ENCODE measurements at regions not wholly inside any gene's neighbourhood (a gene's known extent, or its start where the extent isn't known, plus 50 kb on each side); places are given as distances from the start of the nearest gene placed in this dataset.
"Not testable (repeated sequence)": the region's sequence is repeated elsewhere in the genome, so short reads cannot be mapped to it uniquely, and the experiment has no call there.

DNA sequence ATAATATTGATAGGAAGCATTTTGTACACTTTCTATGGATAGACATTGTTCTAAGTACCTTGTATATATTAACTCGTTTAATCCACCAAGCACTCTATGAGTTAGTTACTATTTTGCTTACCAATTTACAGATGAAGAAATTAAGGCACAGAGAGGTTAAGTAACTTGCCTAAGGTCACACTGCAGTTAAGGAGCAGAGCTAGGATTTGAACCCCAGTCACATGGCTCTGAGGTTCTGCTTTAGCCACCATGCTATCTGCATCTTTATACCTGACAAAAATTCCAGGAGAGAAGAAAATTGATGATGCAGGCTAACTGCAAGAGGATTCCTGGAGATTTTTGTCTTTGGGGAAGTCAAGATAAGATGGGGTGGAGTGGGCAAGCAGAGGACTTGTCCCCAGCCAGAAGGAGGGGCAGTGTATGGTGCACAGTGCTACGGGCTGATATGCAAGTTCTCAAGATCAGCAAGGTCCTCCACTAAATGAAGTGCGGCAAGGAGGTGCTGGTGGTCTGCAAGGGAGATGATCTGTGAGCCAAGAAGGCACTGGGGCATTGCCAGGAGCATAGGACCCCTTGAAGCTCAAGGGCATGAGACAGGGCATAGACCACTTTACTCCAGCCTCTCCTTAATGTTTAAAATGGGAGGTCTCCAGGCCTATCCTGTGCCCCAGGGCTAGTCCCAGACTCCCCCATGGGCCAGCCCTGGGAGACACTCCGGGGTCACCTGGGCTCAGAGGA, 430.6 kb downstream of the RPS24 start:
- no peak for DNase-seq

DNA sequence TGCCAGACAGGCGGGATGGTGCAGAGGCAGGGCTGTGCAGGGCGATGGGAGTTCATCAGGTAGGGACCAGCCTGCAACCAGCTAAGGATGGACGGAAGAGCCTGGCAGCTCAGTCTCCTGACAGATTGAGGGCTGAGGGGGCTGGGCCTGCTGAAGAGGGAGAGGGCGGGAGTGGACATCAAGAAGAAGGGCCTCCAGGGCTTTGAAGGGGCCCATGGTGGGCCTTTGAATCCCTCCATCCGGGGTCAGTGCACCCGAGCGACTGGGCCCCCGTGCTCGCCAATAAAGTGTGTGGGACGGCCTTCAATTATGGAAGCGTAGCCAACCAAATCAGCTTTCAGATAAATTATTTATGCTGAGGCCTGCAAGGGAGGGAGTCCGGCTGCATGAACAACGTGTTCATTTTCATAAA, 431.2 kb downstream of the RPS24 start:
- DNase-seq = no peak

- no peak for DNase-seq
Measured at GRCh38 chr10:78465431-78465830, 431.8 kb downstream of the RPS24 start.

- DNase-seq = no peak
Measured at GRCh38 chr10:78467496-78468106, 433.9 kb downstream of the RPS24 start.

DNA sequence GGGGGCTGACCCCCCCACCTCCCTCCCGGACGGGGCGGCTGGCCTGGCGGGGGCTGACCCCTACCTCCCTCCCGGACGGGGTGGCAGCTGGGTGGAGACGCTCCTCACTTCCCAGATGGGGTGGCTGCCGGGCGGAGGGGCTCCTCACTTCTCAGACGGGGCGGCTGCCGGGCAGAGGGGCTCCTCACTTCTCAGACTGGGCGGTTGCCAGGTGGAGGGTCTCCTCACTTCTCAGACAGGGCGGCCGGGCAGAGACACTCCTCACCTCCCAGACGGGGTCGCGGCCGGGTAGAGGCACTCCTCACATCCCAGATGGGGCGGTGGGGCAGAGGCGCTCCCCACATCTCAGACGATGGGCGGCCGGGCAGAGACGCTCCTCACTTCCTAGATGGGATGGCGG, 435.1 kb downstream of the RPS24 start:
- not testable (repeated sequence) for DNase-seq

DNA sequence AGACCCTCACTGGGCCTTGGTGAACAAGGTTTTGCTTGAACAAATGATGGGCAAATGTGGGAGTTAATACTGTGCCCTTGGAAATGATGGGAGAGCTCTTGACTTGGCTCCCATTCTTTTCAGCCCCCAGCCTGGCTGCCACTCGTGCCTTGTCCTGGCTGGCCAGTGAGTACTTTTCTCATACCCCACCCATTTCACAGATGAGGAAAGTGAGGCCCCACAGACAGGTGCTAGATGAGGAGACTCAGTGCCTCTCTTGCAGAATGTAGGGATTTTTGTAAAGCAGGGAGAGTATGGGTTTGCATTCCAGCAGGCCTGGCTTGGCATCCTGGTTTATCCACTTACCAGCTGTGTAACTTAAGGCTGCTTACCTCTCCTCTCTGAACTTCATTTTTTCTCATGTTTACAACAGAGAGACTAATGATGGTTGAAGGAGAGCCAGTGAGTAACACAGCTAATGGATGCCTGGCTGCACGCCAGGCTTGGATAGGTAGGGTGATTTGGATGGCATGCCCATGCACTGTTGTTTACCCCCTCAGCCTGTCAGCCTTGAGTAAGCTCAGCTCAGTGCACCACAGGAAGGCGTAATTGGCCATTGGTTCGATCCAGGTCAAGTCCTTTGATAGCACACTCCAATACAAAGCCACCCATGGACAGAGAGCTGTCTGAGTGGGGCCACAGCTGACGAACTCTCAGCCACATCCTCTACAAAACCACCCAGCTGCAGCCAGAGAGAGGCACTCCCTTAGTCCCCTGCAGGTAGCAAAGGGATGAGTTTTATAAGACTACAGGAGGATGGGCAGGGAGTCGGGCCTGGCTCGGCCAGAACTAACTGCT, 436.8 kb downstream of the RPS24 start:
- no peak for DNase-seq

- no peak for DNase-seq
Measured at GRCh38 chr10:78471326-78471722, 437.7 kb downstream of the RPS24 start.

GRCh38 chr10:78471723-78472550, 438.3 kb downstream of the RPS24 start:
- no peak for DNase-seq

DNA sequence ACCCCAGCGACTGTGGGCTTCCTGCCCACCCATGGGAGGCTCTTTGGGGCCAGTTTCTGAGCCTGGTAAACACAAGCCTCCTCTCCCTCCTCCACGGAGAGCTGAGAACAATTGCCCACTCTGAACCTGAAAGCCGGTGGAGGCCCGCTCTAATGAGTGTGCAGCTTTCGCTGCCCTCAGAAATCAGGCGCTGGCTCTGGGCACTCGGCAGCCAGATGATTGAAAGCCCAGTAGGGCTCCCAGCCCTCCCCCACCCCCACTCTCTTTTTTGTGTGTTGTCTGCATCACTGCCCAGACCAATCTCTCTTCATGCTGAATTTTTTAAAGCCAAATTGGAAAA, 438.9 kb downstream of the RPS24 start:
- DNase-seq = no peak

- no peak for DNase-seq
Measured at GRCh38 chr10:78473006-78473405, 439.3 kb downstream of the RPS24 start.

- no peak for DNase-seq
Measured at GRCh38 chr10:78474743-78475142, 441.1 kb downstream of the RPS24 start.

GRCh38 chr10:78475437-78475836, 441.8 kb downstream of the RPS24 start:
- DNase-seq = no peak

GRCh38 chr10:78476156-78476555, 442.5 kb downstream of the RPS24 start:
- no peak for DNase-seq

DNA sequence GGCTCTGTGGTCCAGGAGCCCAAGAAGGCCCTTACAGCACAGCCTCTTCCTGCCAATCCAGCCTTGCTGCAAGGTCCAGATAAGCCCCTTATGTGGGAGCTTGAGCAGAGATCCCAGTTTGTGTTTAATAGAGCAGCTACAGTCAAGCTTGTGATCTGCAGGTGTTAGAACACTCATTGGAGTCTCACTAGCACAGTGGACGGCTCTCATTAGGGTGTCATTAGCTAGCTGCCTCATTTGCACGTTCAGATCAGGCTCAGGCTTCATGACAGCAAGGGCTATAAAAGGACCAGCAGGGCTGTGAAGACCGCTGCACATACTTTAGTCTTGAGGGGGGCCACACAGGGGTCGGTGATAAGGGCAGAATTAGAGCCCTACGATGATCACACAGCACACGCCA, 443.2 kb downstream of the RPS24 start:
- no peak for DNase-seq

DNA sequence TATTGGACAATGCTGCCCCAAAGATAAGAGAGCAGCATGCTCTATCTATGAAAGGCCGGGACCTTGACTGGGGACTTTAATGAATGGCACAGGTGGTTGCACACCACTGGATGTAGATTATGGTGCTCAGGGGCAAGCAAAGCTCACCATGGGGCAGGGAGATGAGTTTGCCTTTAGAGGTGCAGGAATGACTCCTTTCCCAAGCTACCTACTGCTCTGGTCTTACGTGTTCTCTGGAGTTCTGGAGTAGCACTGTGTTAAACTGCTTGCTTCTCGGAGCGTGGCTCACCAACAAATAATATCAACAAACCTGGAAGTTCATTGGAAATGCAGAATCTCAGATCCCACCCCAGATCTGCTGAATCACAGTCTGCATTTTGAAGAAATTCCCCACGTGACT, 445.3 kb downstream of the RPS24 start:
- DNase-seq = no peak

DNA sequence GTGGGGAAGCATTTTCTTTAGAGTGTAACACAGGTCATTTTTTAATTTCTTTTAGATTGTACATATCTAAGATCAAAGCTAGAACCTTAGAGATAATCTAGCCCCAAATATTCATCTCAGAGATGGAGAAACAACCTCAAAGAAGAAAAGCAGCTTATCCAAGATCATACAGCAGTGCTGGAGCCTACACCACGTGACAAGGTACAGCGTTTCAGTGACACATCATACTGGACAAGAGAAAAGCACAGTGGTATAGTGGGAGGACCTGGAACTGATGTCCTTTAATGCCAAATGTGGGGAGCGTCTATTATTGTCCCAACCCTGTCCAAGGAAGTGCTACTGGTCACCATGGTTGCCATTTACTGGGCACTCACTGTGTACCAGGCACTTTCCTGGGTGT, 445.8 kb downstream of the RPS24 start:
- no peak for DNase-seq

- DNase-seq = no peak
Measured at GRCh38 chr10:78481842-78482241, 448.2 kb downstream of the RPS24 start.

DNA sequence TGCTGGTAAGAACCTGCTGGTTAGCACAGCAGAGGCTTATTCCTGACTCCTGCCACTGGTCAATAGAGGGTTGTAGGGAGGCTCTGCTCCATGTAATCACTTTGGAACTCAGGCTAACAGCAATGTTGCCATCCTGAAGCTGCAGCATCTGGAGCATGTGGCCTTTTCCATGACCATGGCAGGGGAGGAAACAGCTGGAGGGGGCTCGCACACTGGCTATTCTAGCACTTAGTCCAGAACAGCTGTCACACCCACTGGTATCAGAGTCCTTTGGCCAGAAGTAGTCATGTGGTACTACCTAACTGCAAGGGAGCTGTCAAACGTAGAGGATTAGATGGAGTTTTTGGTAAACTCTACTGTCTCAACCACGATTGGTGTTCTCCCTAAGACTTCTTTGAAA, 450.0 kb downstream of the RPS24 start:
- DNase-seq = no peak

GRCh38 chr10:78489034-78489433, 455.4 kb downstream of the RPS24 start:
- DNase-seq = no peak

GRCh38 chr10:78491812-78492211, 458.1 kb downstream of the RPS24 start:
- DNase-seq = no peak

- no peak for DNase-seq
Measured at GRCh38 chr10:78492424-78492823, 458.8 kb downstream of the RPS24 start.

GRCh38 chr10:78494179-78494578, 460.5 kb downstream of the RPS24 start:
- DNase-seq = no peak
